HCT116 (cell line): ENCODE measurements at regions not wholly inside any gene's neighbourhood (a gene's known extent, or its start where the extent isn't known, plus 50 kb on each side); places are given as distances from the start of the nearest gene placed in this dataset.

ENCODE experiments used
- ATAC-seq: fragments of 200-7000 bp; cut with Tn5 transposase; 2 replicates; pipeline ENCODE4 v1.9.1; 2020; ENCODE audit warnings: mild to moderate bottlenecking, moderate library complexity
- BruUV-seq: library from RNA; stranded (reverse); fragments of 400-500 nt; replicated peaks from 2 replicates; lab custom pipeline; 2021; lab: Mats Ljungman, UMichigan
- CTCF ChIA-PET: fragments of 300-600 bp; sonication (Branson Sonifier 250); formaldehyde crosslinking; loops from one replicate; lab custom pipeline; 2021; ENCODE audit warnings: antibody characterized with exemption; lab: Charles Lee
- POLR2A ChIA-PET: fragments of 300-600, 350-600 bp; sonication (Branson Sonifier 250); formaldehyde crosslinking; loops from one replicate; lab custom pipeline; 2021; ENCODE audit warnings: antibody characterized with exemption; lab: Charles Lee
- RAD21 ChIA-PET, 2 experiments: fragments of 300-600 bp; sonication (Branson Sonifier 250); formaldehyde crosslinking; loops; one replicate each; lab custom pipeline; 2023; ENCODE audit warnings: low total read pairs in 2 of 2; ENCODE audit not compliant: uncharacterized antibody in 2 of 2, unreplicated experiment in 2 of 2, low non-redundant PET in 1 of 2; lab: Charles Lee
- DNase-seq: peaks from one replicate; pipeline ENCODE4 v3.0.0-alpha.2; 2010; ENCODE audit warnings: low read depth, low spot score
- H2AFZ ChIP-seq: fragments of 200-600 bp; shearing (Covaris generic), sonication (generic); 2 replicates; pipeline ENCODE4 v1.6.1; 2017; ENCODE audit warnings: low read depth, mixed run types, mixed read lengths, antibody characterized with exemption, low read length; ENCODE audit not compliant: poor library complexity, severe bottlenecking
- H3K27ac ChIP-seq: 2 replicates; pipeline ENCODE4 v1.5.1; 2012; ENCODE audit warnings: low read depth, low read length
- H3K27me3 ChIP-seq: fragments of 200-600 bp; sonication (generic); 2 replicates; pipeline ENCODE4 v1.6.1; 2016; ENCODE audit warnings: mixed run types, low read length, mixed read lengths; ENCODE audit not compliant: insufficient read depth
- H3K36me3 ChIP-seq, 2 experiments: fragments of 200-500 bp in 1 of 2; fragments of 200-600 bp in 1 of 2; sonication (Bioruptor generic) in 1 of 2; sonication (generic) in 1 of 2; 2 replicates each; pipeline versions ENCODE4 v1.5.1 to v1.6.1; 2014 to 2016; ENCODE audit warnings: low read length in 2 of 2, inconsistent platforms in 1 of 2, mixed read lengths in 1 of 2, mixed run types in 1 of 2; ENCODE audit not compliant: insufficient read depth in 2 of 2, control insufficient read depth in 1 of 2
- H3K4me1 ChIP-seq, 2 experiments: fragments of 200-600 bp in 1 of 2; sonication (generic) in 1 of 2; 2 replicates each; pipeline versions ENCODE4 v1.5.1 to v1.6.1; 2012 to 2017; ENCODE audit warnings: low read length in 2 of 2, inconsistent platforms in 1 of 2, mild to moderate bottlenecking in 1 of 2, mixed read lengths in 1 of 2, mixed run types in 1 of 2, moderate library complexity in 1 of 2; ENCODE audit not compliant: insufficient read depth in 2 of 2, control insufficient read depth in 1 of 2
- H3K4me2 ChIP-seq: fragments of 200-600 bp; sonication (generic); 2 replicates; pipeline ENCODE4 v1.6.1; 2017; ENCODE audit warnings: mixed run types, low read length, mixed read lengths
- H3K4me3 ChIP-seq, 2 experiments: fragments of 200-600 bp in 1 of 2; sonication (generic) in 1 of 2; replicated peaks in 1 of 2; 2 replicates each; pipeline ENCODE4 v1.5.1; 2011 to 2016; ENCODE audit warnings: low read length in 2 of 2, control low read depth in 1 of 2, low read depth in 1 of 2, mild to moderate bottlenecking in 1 of 2, mixed read lengths in 1 of 2, mixed run types in 1 of 2
- H3K79me2 ChIP-seq: fragments of 200-600 bp; sonication (generic); 2 replicates; pipeline ENCODE4 v1.6.1; 2017; ENCODE audit warnings: mild to moderate bottlenecking, mixed run types, low read length, moderate library complexity, mixed read lengths; ENCODE audit not compliant: insufficient read depth
- H3K9ac ChIP-seq: fragments of 200-600 bp; sonication (generic); 2 replicates; pipeline ENCODE4 v1.6.1; 2016; ENCODE audit warnings: low read length, mixed read lengths
- H3K9me2 ChIP-seq: fragments of 200-600 bp; sonication (generic), shearing (Covaris generic); 2 replicates; pipeline ENCODE4 v1.6.1; 2017; ENCODE audit warnings: mixed run types, mild to moderate bottlenecking, moderate library complexity; ENCODE audit not compliant: insufficient read depth
- H3K9me3 ChIP-seq, 2 experiments: fragments of 200-500 bp in 1 of 2; fragments of 200-600 bp in 1 of 2; sonication (Bioruptor generic) in 1 of 2; sonication (generic) in 1 of 2; 2 replicates each; pipeline ENCODE4 v1.6.1; 2014 to 2017; ENCODE audit warnings: low read length in 2 of 2, mixed read lengths in 2 of 2, inconsistent platforms in 1 of 2, low read depth in 1 of 2, mild to moderate bottlenecking in 1 of 2, mixed run types in 1 of 2, moderate library complexity in 1 of 2; ENCODE audit not compliant: control insufficient read depth in 1 of 2, insufficient read depth in 1 of 2
- H4K20me1 ChIP-seq: fragments of 200-600 bp; sonication (generic), shearing (Covaris generic); 2 replicates; pipeline ENCODE4 v1.6.1; 2017; ENCODE audit warnings: mixed run types, mild to moderate bottlenecking, moderate library complexity; ENCODE audit not compliant: insufficient read depth
- ELF1 ChIP-seq: IDR thresholded peaks from 2 replicates; pipeline ENCODE4 v1.6.1; 2012; ENCODE audit warnings: low read depth, borderline replicate concordance
- EZH2phosphoT487 ChIP-seq: fragments of 200-600 bp; IDR thresholded peaks from 2 replicates; pipeline ENCODE4 v1.6.1; 2018; ENCODE audit warnings: antibody characterized with exemption, borderline replicate concordance
- FOSL1 ChIP-seq: IDR thresholded peaks from 2 replicates; pipeline ENCODE4 v1.6.1; 2012; ENCODE audit warnings: low read depth
- POLR2A ChIP-seq: IDR thresholded peaks from 2 replicates; pipeline ENCODE4 v1.7.0; 2011; ENCODE audit warnings: borderline replicate concordance; ENCODE audit not compliant: insufficient read depth, insufficient read length; ENCODE audit errors: extremely low read depth
- RAD21 ChIP-seq: IDR thresholded peaks from 2 replicates; pipeline ENCODE4 v1.6.1; 2012; ENCODE audit warnings: low read depth, mild to moderate bottlenecking
- SP1 ChIP-seq: IDR thresholded peaks from 2 replicates; pipeline ENCODE4 v1.6.1; 2012; ENCODE audit warnings: low read depth
- intact Hi-C: fragments of 100-400 bp; cut with micrococcal nuclease; formaldehyde crosslinking; loops from 2 replicates; pipeline ENCODE4 v1.10.0; 2022
- TF ChIP-seq, protein P1 (sequence below): IDR thresholded peaks from 2 replicates; pipeline ENCODE4 v1.6.1; 2012; ENCODE audit warnings: low read depth
- TF ChIP-seq, protein P2 (sequence below): IDR thresholded peaks from 2 replicates; pipeline ENCODE4 v1.6.1; 2012
- TF ChIP-seq, protein P3 (sequence below): IDR thresholded peaks from 2 replicates; pipeline ENCODE4 v1.6.1; 2011; ENCODE audit warnings: mild to moderate bottlenecking, low read length, moderate library complexity; ENCODE audit not compliant: insufficient replicate concordance; ENCODE audit errors: extremely low read depth
- TF ChIP-seq, protein P4 (sequence below), 3 experiments: fragments of 200-600 bp in 1 of 3; sonication (generic) in 1 of 3; IDR thresholded peaks in 2 of 3; conservative IDR thresholded peaks in 1 of 3; 2 replicates each; pipeline ENCODE4 v1.5.1; 2012 to 2017; ENCODE audit warnings: low read depth in 2 of 3, low read length in 2 of 3, antibody characterized with exemption in 1 of 3, borderline replicate concordance in 1 of 3, control low read depth in 1 of 3, mild to moderate bottlenecking in 1 of 3, mixed read lengths in 1 of 3, mixed run types in 1 of 3, moderate library complexity in 1 of 3; ENCODE audit not compliant: insufficient read depth in 1 of 3

DNA sequence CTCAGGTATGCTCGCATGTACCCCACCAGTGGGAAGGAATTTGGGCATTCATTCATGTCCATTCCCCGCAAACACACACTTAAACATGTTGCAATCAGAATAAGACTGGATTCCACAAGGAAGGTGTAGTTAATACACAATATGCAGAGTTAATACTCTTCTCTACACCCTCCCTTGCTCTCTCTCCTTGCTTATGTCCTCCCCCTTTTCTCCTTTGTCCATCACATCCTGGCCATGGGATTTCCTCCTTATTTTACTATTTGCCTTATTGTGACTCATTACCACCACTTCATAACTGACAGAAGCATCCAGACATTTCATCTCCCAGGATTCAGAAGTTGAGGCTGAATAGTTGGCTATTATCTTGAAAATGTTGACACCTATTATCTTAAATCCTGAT, 473.8 kb upstream of the SPHKAP start (continued):
- TF ChIP-seq, protein P1, sequence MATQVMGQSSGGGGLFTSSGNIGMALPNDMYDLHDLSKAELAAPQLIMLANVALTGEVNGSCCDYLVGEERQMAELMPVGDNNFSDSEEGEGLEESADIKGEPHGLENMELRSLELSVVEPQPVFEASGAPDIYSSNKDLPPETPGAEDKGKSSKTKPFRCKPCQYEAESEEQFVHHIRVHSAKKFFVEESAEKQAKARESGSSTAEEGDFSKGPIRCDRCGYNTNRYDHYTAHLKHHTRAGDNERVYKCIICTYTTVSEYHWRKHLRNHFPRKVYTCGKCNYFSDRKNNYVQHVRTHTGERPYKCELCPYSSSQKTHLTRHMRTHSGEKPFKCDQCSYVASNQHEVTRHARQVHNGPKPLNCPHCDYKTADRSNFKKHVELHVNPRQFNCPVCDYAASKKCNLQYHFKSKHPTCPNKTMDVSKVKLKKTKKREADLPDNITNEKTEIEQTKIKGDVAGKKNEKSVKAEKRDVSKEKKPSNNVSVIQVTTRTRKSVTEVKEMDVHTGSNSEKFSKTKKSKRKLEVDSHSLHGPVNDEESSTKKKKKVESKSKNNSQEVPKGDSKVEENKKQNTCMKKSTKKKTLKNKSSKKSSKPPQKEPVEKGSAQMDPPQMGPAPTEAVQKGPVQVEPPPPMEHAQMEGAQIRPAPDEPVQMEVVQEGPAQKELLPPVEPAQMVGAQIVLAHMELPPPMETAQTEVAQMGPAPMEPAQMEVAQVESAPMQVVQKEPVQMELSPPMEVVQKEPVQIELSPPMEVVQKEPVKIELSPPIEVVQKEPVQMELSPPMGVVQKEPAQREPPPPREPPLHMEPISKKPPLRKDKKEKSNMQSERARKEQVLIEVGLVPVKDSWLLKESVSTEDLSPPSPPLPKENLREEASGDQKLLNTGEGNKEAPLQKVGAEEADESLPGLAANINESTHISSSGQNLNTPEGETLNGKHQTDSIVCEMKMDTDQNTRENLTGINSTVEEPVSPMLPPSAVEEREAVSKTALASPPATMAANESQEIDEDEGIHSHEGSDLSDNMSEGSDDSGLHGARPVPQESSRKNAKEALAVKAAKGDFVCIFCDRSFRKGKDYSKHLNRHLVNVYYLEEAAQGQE: no peak
- TF ChIP-seq SP1: no peak
- TF ChIP-seq RAD21: no peak
- TF ChIP-seq, protein P2, sequence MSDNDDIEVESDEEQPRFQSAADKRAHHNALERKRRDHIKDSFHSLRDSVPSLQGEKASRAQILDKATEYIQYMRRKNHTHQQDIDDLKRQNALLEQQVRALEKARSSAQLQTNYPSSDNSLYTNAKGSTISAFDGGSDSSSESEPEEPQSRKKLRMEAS: no peak
- no peak for TF ChIP-seq FOSL1
- no peak for TF ChIP-seq ELF1
- no peak for TF ChIP-seq EZH2phosphoT487
- no peak for TF ChIP-seq POLR2A

DNA sequence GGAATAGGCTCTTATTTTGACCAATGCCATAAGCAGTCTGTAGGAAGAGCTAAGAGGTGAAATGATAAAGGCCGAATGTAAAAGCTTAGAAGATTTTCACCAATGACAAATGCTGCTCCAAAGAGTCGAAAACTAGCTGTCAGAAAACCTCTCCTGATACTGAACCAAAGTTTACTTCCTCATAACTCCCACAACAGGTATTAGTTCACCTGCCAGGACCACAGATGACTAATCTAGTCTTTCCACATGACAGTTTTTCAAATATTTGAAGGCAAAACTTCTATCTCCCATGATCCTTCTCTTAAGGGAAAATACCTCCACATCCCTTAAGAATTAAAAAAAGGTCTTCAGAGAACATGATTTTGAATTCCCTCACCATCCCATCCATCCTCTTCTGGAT, 473.2 kb upstream of the SPHKAP start:
- POLR2A ChIA-PET: no interaction called here
- Histone ChIP-seq H3K4me2 (no peak overlapping the region), H3K4me1 (no peaks in the 10 kb centered on the region), H3K27ac (no peak overlapping the region), H2AFZ (no peak overlapping the region), H3K4me3 (no peak overlapping the region), H3K9me2 (no peaks in the 10 kb centered on the region), H3K79me2 (no peaks in the 10 kb centered on the region), H3K9ac (no peak overlapping the region), H3K9me3 (no peaks in the 10 kb centered on the region), H4K20me1 (no peaks in the 10 kb centered on the region), H3K27me3 (no peaks in the 10 kb centered on the region), H3K36me3 (no peaks in the 10 kb centered on the region)
- ATAC-seq (no peak), DNase-seq (no peak)
- TF ChIP-seq, protein P3, sequence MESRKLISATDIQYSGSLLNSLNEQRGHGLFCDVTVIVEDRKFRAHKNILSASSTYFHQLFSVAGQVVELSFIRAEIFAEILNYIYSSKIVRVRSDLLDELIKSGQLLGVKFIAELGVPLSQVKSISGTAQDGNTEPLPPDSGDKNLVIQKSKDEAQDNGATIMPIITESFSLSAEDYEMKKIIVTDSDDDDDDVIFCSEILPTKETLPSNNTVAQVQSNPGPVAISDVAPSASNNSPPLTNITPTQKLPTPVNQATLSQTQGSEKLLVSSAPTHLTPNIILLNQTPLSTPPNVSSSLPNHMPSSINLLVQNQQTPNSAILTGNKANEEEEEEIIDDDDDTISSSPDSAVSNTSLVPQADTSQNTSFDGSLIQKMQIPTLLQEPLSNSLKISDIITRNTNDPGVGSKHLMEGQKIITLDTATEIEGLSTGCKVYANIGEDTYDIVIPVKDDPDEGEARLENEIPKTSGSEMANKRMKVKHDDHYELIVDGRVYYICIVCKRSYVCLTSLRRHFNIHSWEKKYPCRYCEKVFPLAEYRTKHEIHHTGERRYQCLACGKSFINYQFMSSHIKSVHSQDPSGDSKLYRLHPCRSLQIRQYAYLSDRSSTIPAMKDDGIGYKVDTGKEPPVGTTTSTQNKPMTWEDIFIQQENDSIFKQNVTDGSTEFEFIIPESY: no peak
- TF ChIP-seq, protein P4, sequence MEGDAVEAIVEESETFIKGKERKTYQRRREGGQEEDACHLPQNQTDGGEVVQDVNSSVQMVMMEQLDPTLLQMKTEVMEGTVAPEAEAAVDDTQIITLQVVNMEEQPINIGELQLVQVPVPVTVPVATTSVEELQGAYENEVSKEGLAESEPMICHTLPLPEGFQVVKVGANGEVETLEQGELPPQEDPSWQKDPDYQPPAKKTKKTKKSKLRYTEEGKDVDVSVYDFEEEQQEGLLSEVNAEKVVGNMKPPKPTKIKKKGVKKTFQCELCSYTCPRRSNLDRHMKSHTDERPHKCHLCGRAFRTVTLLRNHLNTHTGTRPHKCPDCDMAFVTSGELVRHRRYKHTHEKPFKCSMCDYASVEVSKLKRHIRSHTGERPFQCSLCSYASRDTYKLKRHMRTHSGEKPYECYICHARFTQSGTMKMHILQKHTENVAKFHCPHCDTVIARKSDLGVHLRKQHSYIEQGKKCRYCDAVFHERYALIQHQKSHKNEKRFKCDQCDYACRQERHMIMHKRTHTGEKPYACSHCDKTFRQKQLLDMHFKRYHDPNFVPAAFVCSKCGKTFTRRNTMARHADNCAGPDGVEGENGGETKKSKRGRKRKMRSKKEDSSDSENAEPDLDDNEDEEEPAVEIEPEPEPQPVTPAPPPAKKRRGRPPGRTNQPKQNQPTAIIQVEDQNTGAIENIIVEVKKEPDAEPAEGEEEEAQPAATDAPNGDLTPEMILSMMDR (IDR thresholded peaks at IDR 0.05 in 2 of 3, conservative IDR thresholded peaks at IDR 0.05 in 1 of 3; ENCODE audit: borderline replicate concordance in 1 of 3, insufficient read depth in 1 of 3, low read depth in 2 of 3, low read length in 2 of 3): no peak
- CTCF ChIA-PET: no interaction called here
- intact Hi-C loops: loop anchor here (10.0 kb wide), 1 partner anchor 1000 kb away; no protein-coding TSS in a partner anchor
- RAD21 ChIA-PET: no interaction called here
- no TSS peak for BruUV-seq
